K562 (cell line): ENCODE measurements at regions not wholly inside any gene's neighbourhood (a gene's known extent, or its start where the extent isn't known, plus 50 kb on each side); places are given as distances from the start of the nearest gene placed in this dataset.

Source experiments
- ATAC-seq: fragments of 200-7000 bp; cut with Tn5 transposase; 3 replicates; pipeline ENCODE4 v1.9.1; 2020; ENCODE audit warnings: moderate library complexity
- BruUV-seq: library from RNA; stranded (reverse); fragments of 400-500 nt; replicated peaks from 2 replicates; lab custom pipeline; 2021; lab: Mats Ljungman, UMichigan
- CTCF ChIA-PET: fragments of 300-600 bp; formaldehyde crosslinking; extraction: SDS; loops from one replicate; lab custom pipeline; 2021; ENCODE audit warnings: low intra/inter-chr PET ratio; lab: Yijun Ruan, JAX
- POLR2A ChIA-PET: fragments of 300-600, 350-650 bp; sonication (Branson Sonifier 250); formaldehyde crosslinking; extraction: SDS; loops from one replicate; lab custom pipeline; 2021; ENCODE audit warnings: antibody characterized with exemption, inconsistent platforms; lab: Yijun Ruan, JAX
- DNase-seq, 4 experiments: peaks; one replicate each; pipeline versions ENCODE4 v3.0.0 to v3.0.0-alpha.2; 2011 to 2018; ENCODE audit warnings: low spot score in 3 of 4, mixed read lengths in 3 of 4; ENCODE audit errors: extremely low read depth in 1 of 4
- FAIRE-seq: peaks from 2 replicates; lab custom pipeline; 2011; peaks lifted over from hg19 to GRCh38; lab: Jason Lieb, UNC
- H2AFZ ChIP-seq: 2 replicates; pipeline ENCODE4 v1.6.0; 2011; ENCODE audit warnings: low read depth, low read length, control low read depth, inconsistent platforms
- H3K27ac ChIP-seq: fragments of 200-600 bp; 3 replicates; pipeline ENCODE4 v1.8.0; 2011; ENCODE audit warnings: low read depth, mild to moderate bottlenecking, control low read depth, inconsistent platforms, low read length, moderate library complexity, mixed read lengths; ENCODE audit errors: extremely low read depth
- H3K27me3 ChIP-seq, 2 experiments: fragments of 300-600 bp in 1 of 2; 2 replicates in 1 of 2; 3 replicates in 1 of 2; pipeline versions ENCODE4 v1.6.0 to v1.8.0; 2011; ENCODE audit warnings: inconsistent platforms in 2 of 2, low read length in 2 of 2, mild to moderate bottlenecking in 1 of 2, mixed read lengths in 1 of 2, moderate library complexity in 1 of 2; ENCODE audit not compliant: control insufficient read depth in 2 of 2, insufficient read depth in 2 of 2
- H3K36me3 ChIP-seq: fragments of 300-600 bp; 3 replicates; pipeline ENCODE4 v1.8.0; 2011; ENCODE audit warnings: mild to moderate bottlenecking, low read length, inconsistent platforms; ENCODE audit not compliant: control insufficient read depth, insufficient read depth
- H3K4me1 ChIP-seq, 2 experiments: fragments of 200-600 bp in 1 of 2; replicated peaks in 1 of 2; 2 replicates in 1 of 2; 3 replicates in 1 of 2; pipeline versions ENCODE4 v1.5.1 to v1.8.0; 2011; ENCODE audit warnings: inconsistent platforms in 2 of 2, low read length in 2 of 2, mild to moderate bottlenecking in 1 of 2, mixed read lengths in 1 of 2, moderate library complexity in 1 of 2; ENCODE audit not compliant: control insufficient read depth in 2 of 2, insufficient read depth in 2 of 2
- H3K4me2 ChIP-seq: 2 replicates; pipeline ENCODE4 v1.6.1; 2011; ENCODE audit warnings: low read length, control low read depth, inconsistent platforms, mixed read lengths; ENCODE audit not compliant: insufficient read depth
- H3K4me3 ChIP-seq: fragments of 200-600 bp; sonication (generic), shearing (Covaris generic); 2 replicates; pipeline ENCODE4 v1.5.1; 2016; ENCODE audit warnings: control low read depth, inconsistent platforms
- H3K79me2 ChIP-seq: fragments of 200-600 bp; 3 replicates; pipeline ENCODE4 v1.8.0; 2011; ENCODE audit warnings: low read length, inconsistent platforms; ENCODE audit not compliant: control insufficient read depth, insufficient read depth
- H3K9ac ChIP-seq, 2 experiments: 2 replicates each; pipeline versions ENCODE4 v1.6.0 to v1.6.1; 2011; ENCODE audit warnings: low read depth in 2 of 2, low read length in 2 of 2, control low read depth in 1 of 2, inconsistent platforms in 1 of 2, mild to moderate bottlenecking in 1 of 2, mixed read lengths in 1 of 2; ENCODE audit not compliant: insufficient read depth in 1 of 2
- H3K9me1 ChIP-seq: one replicate; pipeline ENCODE4 v1.6.0; 2011; ENCODE audit warnings: inconsistent platforms, mild to moderate bottlenecking, low read length, moderate library complexity; ENCODE audit not compliant: control insufficient read depth, insufficient read depth
- H3K9me3 ChIP-seq: replicated peaks from 2 replicates; pipeline ENCODE4 v1.5.1; 2011; ENCODE audit warnings: low read depth, low read length, inconsistent platforms; ENCODE audit not compliant: control insufficient read depth, insufficient read depth
- H4K20me1 ChIP-seq: replicated peaks from 2 replicates; pipeline ENCODE4 v1.6.1; 2011; ENCODE audit warnings: low read length, inconsistent platforms, mixed read lengths; ENCODE audit not compliant: control insufficient read depth, insufficient read depth
- FOXP1 ChIP-seq: sonication (generic); formaldehyde crosslinking; IDR thresholded peaks from 2 replicates; pipeline ENCODE4 v1.8.0; 2022; ENCODE audit warnings: mild to moderate bottlenecking, missing genetic modification reagents
- KLF1 ChIP-seq: fragments of 450-650 bp; IDR thresholded peaks from 2 replicates; pipeline ENCODE4 v1.6.1; 2016; ENCODE audit warnings: missing genetic modification characterization, missing compliant biosample characterization
- LCOR ChIP-seq: sonication (generic); formaldehyde crosslinking; IDR thresholded peaks from 2 replicates; pipeline ENCODE4 v1.8.0; 2022; ENCODE audit warnings: mild to moderate bottlenecking, missing genetic modification reagents
- MED1 ChIP-seq: sonication (generic); formaldehyde crosslinking; IDR thresholded peaks from 2 replicates; pipeline ENCODE4 v1.8.1; 2023; ENCODE audit warnings: missing genetic modification reagents, borderline replicate concordance
- SMARCA5 ChIP-seq: fragments of 450-650 bp; IDR thresholded peaks from 2 replicates; pipeline ENCODE4 v1.6.1; 2016
- WGBS: fragments of 100-300 bp; shearing (Covaris generic); methylation state at CpG from one replicate; pipeline ENCODE4 v1.1.6; 2016; ENCODE audit warnings: low coverage, mixed read lengths; ENCODE audit not compliant: insufficient coverage; ENCODE audit errors: missing lambda C conversion rate; 5-methylcytosine and 5-hydroxymethylcytosine counted together
- in situ Hi-C: fragments of 300-500 bp; cut with MboI; formaldehyde crosslinking; loops from 4 replicates; pipeline ENCODE4 v1.15.0; 2018; ENCODE audit warnings: inconsistent platforms, mixed read lengths
- intact Hi-C: fragments of 100-400 bp; cut with micrococcal nuclease; formaldehyde crosslinking; loops from 2 replicates; pipeline ENCODE4 v1.14.2; 2022
- TF ChIP-seq, protein P1 (sequence below): sonication (generic); formaldehyde crosslinking; IDR thresholded peaks from 2 replicates; pipeline ENCODE4 v1.8.0; 2022; ENCODE audit warnings: mild to moderate bottlenecking, missing genetic modification reagents

DNA sequence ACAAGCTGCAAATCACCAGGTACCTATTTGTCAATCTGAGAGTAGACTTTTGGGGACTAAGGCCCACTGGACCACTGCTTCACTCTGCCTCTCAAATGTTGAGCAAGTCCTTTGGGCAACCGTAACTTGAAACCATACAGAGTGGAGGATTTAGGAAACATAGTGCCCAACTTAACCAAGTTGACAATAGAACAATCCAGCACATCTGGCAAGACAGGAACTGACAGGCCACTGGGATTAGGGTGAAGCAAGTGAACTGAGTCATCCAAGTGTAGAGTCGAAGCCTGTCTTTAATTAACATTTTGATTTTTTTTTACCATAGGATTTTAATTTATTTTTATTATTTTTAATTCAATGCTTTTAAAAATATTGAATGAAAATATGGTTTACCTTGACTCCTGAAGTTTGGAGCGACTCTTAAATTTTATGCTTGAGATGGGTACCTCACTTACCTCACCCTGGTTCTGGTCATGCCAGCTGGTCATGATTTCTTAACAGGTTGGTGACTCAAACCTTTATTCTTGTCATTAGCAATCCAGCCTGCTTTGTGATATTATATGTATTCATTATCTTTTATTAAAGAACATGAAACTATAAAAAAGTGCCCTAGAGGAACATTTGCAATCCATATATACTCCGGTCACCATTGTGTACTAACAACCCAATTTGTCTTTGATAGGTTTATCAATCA is 312.1 kb upstream of the DEFB112 start:
- ChIA-PET POLR2A (no interaction called here), CTCF (interaction anchor here (0.5 kb wide), 1 partner anchor 66 kb away, joined by 3 read pairs; no protein-coding TSS in a partner anchor)
- no peaks in the 10 kb centered on the region for H3K9me1 ChIP-seq
- WGBS: 0% methylated on average over 4 of the region's 4 CpGs
- H3K4me2 ChIP-seq: no peak overlapping the region
- in situ Hi-C loops: no loop called here
- H3K27me3 ChIP-seq: no peaks in the 10 kb centered on the region
- TF ChIP-seq FOXP1 (CRISPR knock-in tag) (no peak), MED1 (CRISPR knock-in tag) (no peak), LCOR (CRISPR knock-in tag) (no peak), SMARCA5 (no peak), KLF1 (no peak)
- TF ChIP-seq, protein P1, sequence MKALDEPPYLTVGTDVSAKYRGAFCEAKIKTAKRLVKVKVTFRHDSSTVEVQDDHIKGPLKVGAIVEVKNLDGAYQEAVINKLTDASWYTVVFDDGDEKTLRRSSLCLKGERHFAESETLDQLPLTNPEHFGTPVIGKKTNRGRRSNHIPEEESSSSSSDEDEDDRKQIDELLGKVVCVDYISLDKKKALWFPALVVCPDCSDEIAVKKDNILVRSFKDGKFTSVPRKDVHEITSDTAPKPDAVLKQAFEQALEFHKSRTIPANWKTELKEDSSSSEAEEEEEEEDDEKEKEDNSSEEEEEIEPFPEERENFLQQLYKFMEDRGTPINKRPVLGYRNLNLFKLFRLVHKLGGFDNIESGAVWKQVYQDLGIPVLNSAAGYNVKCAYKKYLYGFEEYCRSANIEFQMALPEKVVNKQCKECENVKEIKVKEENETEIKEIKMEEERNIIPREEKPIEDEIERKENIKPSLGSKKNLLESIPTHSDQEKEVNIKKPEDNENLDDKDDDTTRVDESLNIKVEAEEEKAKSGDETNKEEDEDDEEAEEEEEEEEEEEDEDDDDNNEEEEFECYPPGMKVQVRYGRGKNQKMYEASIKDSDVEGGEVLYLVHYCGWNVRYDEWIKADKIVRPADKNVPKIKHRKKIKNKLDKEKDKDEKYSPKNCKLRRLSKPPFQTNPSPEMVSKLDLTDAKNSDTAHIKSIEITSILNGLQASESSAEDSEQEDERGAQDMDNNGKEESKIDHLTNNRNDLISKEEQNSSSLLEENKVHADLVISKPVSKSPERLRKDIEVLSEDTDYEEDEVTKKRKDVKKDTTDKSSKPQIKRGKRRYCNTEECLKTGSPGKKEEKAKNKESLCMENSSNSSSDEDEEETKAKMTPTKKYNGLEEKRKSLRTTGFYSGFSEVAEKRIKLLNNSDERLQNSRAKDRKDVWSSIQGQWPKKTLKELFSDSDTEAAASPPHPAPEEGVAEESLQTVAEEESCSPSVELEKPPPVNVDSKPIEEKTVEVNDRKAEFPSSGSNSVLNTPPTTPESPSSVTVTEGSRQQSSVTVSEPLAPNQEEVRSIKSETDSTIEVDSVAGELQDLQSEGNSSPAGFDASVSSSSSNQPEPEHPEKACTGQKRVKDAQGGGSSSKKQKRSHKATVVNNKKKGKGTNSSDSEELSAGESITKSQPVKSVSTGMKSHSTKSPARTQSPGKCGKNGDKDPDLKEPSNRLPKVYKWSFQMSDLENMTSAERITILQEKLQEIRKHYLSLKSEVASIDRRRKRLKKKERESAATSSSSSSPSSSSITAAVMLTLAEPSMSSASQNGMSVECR (CRISPR knock-in tag): no peak
- no peak for ATAC-seq
- H3K27ac ChIP-seq: no peak overlapping the region
- no peaks in the 10 kb centered on the region for H4K20me1 ChIP-seq
- H3K79me2 ChIP-seq: no peaks in the 10 kb centered on the region
- no peak overlapping the region for H3K4me3 ChIP-seq
- no peak for FAIRE-seq
- no peak overlapping the region for H3K9ac ChIP-seq
- 0 out of 2 replicates have a peak, but pooled peaks cover 3% of the 10 kb centered on the region for H3K9me3 ChIP-seq
- no peaks in the 10 kb centered on the region for H3K36me3 ChIP-seq
- BruUV-seq: no TSS peak
- H2AFZ ChIP-seq: no peak overlapping the region
- H3K4me1 ChIP-seq: no peaks in the 10 kb centered on the region
- intact Hi-C loops: no loop called here
- DNase-seq: no peak
